Left forelimb (tissue), 1 donor: ENCODE measurements at regions not wholly inside any gene's neighbourhood (a gene's known extent, or its start where the extent isn't known, plus 50 kb on each side); places are given as distances from the start of the nearest gene placed in this dataset.

Experiments used
- DNase-seq: peaks from one replicate; pipeline ENCODE4 v3.0.0-alpha.2; 2018; ENCODE audit warnings: low spot score

DNA sequence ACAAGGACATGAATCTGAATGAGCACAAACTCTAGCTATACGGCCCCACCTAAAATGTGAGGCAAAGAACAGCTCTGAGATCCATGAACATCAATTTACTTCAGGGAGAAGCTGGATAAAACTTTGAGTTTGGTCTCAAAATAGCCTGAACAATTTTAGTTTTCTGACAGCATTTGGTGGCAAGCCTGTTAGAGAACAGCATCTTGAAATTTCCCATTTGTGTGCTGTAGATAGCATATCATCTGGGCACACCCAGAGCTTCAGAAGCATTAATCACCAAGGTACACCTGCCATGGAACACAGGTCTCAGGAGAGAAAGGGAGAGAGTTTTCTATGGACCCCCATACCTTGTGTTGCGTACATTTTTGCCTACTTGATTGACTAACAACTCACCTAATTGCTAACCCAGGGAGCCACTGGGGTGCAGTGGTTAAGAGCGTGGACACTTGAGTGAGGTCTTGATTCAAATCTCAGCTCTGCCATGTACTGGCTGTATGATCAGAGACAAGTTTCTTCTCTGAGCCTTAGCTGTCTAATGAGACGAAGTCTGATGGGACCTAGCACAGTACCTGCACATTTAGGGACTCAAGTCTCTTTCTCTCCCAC is 264.9 kb downstream of the PIK3R1 start:
- no peak for DNase-seq

DNA sequence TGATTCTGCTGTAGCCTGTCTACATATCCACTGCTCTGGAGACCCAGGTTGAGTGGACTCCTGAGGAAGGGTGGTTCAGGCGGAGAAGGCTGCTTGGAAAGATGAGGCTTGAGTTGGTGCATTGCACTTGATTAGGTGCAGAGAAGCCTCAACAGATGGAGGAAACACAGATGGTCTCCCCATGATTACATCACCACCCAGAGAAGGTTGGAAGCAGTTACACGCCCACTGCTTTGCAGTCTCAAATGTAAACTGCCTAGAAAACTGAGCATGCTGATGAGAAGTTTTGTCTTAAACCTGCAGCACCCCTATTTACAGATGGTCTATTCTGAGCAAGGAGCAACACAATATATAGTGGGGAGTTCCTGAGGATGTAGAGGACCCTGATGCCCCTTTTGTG is 266.6 kb downstream of the PIK3R1 start:
- no peak for DNase-seq

DNA sequence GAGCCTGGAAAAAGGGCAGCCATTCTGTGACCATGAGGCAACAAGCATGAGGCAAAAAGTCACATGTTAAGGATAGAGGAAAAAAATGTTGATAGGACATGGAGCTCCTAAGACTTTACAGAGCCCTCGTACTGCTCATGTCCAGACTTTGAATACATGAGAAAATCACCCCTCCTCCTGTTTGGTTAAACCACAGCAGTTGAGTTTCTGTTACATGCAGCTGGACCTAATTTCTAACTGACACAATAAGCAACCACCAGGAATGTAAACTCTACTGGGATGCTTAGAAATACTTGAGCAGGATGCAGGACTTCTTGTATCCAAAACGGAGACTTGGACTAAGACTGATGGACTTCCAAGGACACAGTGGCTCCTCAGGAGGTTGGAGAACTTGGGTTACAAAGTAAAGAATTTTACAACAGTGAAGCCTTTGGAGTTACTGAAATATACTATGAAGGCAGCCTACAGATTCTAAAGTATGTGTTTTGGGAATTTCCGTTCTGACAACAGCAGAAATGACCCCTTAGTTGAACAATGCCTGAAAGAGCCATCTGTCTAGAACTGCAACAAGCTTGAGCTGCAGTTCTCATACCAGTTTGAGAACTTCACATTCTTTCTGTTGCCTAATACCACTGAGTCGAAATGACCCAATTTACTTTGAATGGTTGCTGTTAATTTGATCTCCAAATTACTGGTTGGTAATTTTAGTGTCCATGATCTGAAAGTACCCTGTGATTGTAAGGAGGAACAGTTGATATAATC is 268.9 kb downstream of the PIK3R1 start:
- DNase-seq = no peak

DNA sequence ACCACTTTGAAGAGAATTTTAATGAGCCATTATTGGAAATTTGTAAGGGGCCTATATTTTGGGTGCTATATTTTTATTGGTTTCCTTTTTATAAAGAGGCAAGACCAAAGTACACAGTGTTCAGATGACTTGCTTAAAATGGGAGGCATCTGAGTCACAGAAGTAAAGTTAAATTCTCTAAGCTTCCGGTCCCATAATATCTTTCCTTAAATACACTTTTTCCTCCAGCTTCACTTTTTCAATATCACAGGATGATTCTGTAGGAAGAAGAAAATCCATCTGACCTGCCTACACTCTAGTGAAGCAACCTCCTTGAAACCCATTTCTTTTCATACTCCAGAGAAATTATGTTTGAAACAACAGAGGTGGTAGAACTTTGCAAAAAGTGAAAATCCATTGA is 274.0 kb downstream of the PIK3R1 start:
- DNase-seq = no peak

DNA sequence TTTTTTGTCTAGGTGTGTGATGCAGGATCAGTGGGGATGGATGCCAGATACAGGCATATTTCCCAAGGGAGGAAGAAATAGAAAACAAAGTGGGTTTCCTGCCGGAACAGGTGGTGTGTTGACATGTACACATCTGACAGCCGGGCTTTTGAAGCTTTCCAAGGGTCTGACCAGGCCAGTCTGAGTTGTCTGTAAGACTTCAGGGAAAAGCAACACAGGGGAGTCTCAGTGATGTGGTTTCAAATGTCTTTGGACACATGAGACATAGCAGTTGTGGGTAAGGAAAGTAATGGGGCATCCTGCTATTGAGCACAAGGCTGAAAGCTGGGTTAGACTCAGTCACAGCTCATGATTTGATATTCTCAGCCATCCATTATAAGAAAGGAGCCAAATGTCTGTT is 274.9 kb downstream of the PIK3R1 start:
- no peak for DNase-seq

DNA sequence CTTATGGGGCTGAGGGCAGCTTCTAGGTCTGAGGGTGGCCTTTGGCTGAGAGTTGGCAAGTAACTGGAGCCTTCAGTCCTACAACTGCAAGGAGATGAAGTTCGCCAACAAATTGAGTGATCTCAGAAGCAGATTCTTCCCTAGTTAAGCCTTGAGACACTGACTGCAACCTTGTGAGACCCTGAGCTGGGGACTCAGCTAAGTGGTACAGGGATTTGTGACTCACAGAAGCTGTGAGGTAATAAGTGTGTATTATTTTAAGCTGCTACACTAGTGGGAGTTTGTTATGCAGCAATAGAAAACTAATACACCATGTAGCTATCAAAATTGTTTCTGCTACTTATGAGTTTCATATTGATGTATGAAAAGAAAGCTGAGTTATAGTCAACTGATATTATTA is 279.2 kb downstream of the PIK3R1 start:
- no peak for DNase-seq

DNA sequence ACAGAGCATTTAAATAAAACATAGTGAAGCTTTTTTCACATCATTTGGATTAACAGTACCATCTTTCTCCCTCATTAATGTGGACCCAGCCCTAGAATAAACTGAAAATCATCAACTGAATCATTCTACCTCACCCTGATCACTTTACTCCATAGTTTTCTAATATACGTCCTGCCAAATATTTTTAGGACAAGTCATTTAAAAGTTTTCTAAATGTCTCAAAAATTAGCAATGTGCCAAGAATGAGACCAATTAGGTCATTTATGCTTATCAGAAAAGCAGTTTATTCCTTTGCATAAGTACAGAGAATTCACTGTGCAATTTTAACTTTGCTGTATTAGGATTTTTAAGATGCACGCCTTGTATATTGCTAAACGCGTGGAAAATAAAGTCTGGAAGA is 284.4 kb downstream of the PIK3R1 start:
- no peak for DNase-seq

DNA sequence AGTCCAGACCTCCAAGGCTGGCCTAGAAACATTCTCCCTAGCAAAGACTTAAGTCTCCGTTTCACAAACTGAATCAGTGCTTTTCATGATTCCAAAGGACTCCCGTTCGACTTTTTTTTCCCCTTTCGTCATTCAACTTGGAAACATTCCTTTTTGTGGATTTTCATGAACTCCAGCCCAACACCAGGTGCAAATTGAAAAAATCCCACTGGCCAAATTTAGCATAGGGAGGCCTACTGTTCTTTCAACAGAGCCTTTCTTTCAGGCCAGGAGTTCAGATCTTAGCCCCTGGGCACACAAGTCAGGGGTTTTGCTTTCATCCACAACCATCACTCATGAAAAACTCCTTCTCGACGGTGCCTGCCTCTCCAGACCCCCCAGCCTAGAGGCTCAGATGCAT is 285.3 kb downstream of the PIK3R1 start:
- DNase-seq = no peak

DNA sequence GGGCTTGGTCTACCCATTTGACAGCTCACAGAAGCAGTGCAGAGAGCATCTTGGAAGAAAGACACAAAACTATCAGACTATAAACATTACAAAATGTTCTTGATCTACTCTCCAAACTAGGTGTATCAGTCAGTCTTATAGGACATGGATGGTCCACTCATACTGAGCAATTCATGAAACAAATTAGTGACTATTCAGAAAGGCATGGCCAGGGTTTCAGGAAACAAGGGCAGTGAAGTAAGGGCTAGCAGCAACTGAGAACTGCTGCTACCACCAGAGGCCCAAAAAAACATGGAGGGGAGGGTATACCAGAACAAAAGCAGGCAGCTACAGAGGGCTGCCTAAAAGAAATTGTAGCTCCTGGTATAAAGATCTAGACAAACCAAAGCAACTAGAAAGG is 287.0 kb downstream of the PIK3R1 start:
- no peak for DNase-seq

DNA sequence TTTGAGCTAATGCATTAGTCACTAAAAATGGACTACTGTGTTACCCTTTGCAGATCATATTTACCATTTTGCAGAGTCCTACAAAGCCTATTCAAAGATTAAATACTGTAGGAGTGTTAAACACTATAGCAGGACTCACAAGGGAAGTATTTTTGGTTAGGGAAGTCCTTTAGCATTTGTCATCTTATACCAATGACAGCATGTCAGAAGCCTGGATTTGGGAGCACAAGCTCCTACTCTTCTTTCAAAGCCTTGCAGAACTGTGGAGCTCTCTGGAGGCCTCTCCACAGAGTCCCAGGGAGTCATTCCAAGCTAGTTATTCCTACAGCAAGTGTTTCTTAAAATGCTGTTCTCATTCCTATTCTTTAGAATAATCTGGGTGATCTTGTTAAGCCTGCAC is 288.8 kb downstream of the PIK3R1 start:
- DNase-seq = no peak

DNA sequence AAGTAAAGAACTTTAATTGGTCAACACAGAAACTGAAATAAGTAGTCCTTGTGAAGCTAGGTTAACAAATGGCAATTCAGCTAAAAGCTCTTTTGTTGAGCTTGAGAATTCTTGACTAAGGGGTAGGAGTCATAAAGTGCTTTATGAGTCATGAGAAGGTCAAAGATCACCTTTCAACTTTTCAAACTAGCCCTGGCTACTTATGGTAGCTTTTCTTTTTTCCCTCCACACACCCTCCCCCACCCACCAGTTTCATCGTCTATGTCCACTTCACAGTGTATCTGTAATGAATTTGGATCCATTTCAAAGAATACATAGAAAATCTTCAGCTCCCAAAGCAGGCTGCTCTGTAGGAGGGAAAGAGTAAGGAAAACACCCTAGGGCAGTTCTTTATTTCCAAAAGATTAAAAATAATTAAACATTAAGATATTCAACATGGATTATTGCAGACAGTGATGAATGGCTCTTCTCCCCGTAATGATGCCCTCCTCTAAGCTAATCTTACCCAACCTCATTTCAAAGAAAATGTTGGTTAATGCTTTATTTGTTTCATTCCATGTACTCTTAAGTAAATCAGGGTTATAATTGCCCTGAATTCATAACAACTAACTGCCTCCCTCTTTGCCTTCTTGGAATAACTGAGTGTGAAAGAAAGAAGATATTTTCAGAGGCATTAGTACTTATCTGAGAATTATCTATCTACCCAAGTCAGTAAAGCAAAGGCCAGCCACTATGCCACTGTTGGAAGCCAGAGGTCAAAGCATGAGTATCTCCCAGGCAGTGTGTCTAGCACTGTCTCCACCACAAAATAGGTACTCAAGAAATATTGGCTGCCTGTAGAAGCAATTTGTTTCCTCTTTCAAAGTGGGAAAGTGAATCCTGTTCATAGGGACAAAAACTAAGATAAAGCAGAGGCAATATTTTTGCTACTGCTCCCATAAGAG is 290.6 kb downstream of the PIK3R1 start:
- DNase-seq = no peak

DNA sequence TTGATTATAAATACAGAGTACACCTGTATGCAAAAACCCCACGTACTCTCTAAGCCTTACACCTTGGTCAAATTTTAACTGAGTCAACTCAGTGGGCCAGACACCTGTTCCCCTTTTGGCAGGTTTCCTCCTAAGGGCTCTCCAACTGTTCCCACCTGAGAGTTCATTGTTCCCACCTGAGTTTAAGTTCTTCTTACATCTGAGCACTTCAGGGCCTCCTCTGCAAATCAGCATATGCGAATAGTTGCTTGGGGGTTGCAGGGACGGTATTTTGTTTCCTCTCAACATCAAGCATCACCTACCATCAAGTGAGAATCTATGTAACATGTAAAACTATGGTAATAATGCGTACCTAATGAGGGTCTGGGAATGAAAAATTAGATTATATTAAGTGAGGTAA is 300.0 kb downstream of the PIK3R1 start:
- DNase-seq = no peak

DNA sequence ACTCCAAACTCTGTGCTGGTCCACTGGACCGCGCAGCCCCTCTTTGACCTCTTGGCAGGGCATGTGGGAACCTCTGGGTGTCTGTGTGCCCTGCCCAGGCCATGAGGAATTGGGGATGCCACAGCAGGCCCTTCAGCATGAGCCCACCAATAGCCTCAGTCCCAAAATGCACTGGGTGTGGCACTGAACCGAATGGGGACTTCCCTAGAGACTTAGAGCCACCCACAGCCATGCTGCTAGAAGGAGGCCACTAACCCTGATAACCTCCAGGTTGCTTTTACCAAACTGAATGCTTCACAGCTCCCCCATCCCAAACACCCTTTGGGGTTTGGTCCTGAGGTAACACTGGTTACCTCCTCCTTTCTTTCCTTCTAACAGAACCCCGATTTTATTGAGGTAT is 302.7 kb downstream of the PIK3R1 start:
- DNase-seq = no peak

DNA sequence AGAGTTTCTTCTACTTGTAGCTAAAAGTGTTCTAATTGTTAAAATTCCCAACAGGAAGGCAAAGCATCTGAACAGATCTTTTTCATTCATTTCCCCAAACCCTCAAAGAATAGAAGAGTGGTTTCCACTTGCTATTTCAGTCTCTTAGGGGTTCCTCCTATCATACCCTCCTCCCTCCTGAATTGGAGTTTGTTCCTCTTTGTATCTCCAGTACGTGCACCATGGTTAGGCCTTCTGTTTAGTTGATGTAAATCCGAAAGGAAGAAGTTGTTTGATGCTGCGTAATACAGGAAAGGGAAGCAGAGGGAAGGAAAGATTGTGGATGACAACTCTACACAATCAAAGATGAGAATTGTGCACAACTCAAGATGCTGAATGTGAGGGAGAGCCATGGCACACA is 303.6 kb downstream of the PIK3R1 start:
- no peak for DNase-seq

DNA sequence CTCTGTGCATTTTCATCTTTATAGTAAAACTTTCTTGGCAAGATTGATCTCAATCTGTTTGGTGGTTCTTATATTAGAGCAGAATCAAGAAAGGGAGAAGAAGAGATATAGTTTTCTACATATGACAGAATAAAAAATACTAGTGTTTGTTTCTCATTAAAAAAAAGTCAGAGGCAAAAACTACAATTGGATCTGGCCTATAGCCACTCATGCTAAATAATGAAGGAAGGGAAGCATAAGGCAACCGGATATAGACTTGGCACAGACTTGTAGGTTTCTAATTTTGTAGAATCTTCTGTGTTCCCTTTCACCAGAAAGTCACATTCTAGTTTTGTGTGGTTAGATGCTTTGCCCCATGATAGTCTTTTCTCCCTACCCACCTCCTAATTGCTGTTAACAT is 306.2 kb downstream of the PIK3R1 start:
- no peak for DNase-seq

DNA sequence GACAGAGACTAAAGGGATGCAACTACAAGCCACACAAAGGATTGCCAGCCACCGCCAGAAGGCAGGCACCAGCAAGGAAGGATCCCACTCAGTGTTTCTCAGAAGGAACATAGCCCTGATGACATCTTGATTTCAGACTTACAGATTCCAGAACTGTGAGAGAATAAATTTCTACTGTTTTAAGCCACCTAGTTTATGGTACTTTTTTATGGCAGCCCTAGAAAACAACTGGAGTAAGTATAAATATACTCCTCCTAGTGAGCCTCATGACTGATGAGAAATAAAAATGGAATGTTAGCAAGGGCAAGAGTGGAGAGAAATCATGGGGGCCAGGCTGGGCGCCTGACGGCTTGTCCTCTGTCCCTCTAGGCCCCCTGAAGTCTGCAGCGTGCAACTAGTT is 307.3 kb downstream of the PIK3R1 start:
- DNase-seq = no peak

DNA sequence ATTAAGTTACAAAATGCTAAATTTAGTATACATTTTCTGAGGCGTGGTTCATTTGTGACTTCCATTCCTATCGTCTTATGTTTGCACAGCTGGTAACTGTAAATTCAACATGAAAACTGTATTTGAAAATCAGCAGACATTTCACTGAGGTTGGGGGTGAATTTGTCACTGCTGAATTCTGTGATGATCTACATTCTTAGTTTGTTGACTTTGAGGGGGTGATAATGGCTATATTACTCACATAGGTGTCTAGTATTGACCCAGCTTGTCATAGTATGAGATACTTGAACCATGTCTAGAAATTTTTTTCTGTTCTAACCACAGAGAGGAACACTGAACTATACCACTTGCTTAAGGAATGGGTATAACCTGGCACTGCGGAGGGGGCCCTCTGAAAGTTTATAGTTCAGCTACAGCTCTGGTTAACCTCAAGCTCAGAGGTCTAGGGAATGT is 313.3 kb downstream of the PIK3R1 start:
- DNase-seq = no peak

DNA sequence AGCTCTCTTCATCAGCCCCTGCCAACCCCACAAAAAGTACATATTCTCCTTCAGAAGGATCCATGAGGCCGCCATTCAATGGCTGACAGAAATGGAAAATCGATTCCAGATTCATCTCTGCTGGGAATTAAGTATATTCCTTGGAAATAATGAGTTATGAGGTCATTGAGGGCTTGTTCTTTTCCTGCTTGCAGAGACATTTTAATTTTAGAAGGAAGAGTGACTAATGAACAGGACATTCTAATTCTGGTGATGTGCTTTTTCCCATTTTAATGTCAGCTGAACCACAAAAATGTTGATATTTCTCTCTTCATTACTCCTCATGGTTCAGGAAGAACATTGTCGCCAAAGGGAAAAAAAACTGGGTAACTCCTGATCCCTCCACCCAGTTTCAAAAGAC is 314.0 kb downstream of the PIK3R1 start:
- no peak for DNase-seq

DNA sequence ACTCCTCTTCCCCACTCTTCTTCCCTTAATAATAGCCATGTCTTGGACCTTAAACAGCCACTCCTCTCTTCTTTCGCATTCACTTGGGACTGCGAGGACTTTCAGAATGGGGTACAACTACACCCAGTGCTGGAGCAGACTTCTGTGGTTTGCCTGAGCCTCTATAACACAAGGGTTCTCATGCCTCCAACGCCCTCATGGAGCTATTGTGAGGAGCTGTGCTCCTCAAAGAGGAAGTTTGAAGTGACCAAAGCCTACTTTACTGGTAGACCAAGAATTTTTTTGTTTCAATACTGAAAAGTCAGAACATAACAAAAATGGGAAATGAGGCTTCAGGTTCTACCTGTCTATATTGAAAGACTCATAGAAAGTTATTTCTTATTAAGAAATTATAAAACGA is 316.4 kb downstream of the PIK3R1 start:
- no peak for DNase-seq

DNA sequence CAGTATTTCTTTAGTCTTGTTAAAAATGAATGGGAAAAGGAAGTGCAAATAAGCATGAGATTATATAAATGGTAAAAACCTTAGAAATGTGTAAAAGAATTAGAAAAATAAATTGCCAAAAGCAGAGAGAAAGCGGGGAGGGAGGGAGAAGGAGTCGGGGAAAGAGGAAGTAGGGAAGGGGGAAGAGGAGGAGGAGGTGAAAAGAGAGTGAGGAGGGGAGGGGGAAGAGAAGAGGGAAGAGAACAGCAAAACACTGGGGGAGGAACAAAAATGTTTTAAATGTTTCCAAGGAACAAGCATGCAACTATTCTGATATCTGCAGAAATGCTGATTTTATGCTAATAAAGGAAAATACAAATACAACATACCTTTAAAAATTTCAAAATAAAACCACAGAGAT is 317.5 kb downstream of the PIK3R1 start:
- DNase-seq = no peak

DNA sequence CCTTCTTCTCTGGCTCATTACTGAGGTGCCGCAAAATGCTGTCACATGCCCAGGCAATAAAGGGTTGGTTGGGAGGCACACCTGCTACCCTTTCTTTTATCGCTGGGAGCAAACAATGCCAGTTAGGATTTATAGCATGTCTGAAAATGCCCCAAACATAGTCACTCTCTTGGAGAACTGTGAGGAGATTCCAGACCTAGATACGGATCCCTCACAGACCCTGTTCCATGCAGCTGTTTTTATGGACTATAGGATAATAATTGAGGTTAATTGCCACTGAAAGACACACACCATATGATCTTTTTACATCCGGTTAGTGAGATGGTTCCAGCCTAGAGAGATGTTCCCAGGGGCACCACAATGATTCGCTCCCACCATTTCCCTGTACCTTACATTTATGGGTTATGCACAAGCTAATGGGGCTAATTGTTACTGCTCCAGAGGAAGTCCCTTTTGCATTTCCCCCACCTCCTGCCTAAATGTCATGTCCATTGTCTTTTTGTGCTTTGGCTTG is 318.1 kb downstream of the PIK3R1 start:
- DNase-seq = no peak

DNA sequence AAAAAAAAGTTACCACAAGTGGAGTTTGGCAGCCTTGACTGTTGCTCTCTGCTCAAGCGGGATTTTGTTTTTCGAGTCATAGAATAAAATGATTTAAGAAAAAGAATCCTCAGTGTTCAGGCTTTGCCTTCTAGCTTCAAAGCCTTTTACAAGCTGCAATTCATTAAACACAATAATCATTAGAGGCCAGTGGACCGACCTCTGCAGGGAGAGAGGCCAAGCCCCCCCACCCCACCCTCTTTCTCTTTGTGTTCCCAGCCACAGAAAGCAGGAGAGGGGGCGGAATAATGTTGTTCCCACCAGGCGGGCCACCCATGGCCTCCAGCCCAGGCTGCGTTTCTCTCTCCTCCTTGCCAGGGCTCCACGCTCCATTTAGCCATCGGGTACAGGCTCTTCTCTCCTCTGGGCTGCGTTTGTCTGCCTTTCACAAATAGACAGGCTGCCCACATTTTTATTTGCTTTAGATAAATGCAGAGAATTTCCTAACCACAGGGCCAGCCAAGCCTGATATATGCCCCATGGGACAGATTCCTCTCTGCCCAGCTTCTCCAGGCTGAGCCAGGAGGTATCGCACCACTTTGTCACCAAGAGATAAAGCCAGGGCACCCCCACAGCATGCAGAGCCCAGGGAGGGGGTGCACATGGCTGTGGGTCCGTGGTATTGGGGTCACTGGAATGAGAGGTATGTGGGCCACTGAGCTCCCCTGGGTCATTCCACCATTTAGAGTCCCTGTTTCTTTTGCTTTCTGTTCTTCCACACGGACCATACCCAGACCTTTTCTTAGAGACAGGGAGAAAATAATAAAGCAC is 318.8 kb downstream of the PIK3R1 start:
- DNase-seq = peak; percentile 68
